Stimulated activated naive CD8-positive, alpha-beta T cell treated with anti-CD3 and anti-CD28 coated beads, Interleukin-15, amount 100 ng/mL, for 72 hours (primary cell): ENCODE measurements at regions not wholly inside any gene's neighbourhood (a gene's known extent, or its start where the extent isn't known, plus 50 kb on each side); places are given as distances from the start of the nearest gene placed in this dataset.
"Not testable (repeated sequence)": the region's sequence is repeated elsewhere in the genome, so short reads cannot be mapped to it uniquely, and the experiment has no call there.

Experiments
- ATAC-seq: fragments of 150-1000 bp; cut with Tn5 transposase; 2 replicates; pipeline ENCODE4 v1.10.0; 2021; ENCODE audit warnings: mild to moderate bottlenecking, moderate library complexity
- DNase-seq, 2 donors: peaks; one replicate each; pipeline ENCODE4 v3.0.0; 2021 to 2022
- H3K27ac Mint-ChIP-seq, 2 donors: one replicate each; pipeline ENCODE4 v1.8.0; 2022; ENCODE audit warnings: mild to moderate bottlenecking in 2 of 2, mixed read lengths in 2 of 2, moderate library complexity in 2 of 2
- H3K27me3 Mint-ChIP-seq: one replicate; pipeline ENCODE4 v1.8.0; 2022; ENCODE audit warnings: mixed read lengths
- H3K4me1 Mint-ChIP-seq: one replicate; pipeline ENCODE4 v1.8.0; 2022; ENCODE audit warnings: mild to moderate bottlenecking, mixed read lengths
- H3K4me3 Mint-ChIP-seq, 2 donors: one replicate each; pipeline ENCODE4 v1.8.0; 2022; ENCODE audit warnings: mild to moderate bottlenecking in 2 of 2, mixed read lengths in 2 of 2, moderate library complexity in 1 of 2
- H3K9me3 Mint-ChIP-seq, 2 donors: one replicate each; pipeline ENCODE4 v1.8.0; 2022; ENCODE audit warnings: mixed read lengths in 2 of 2

GRCh38 chr17:20387549-20387948, 79.8 kb downstream of the LGALS9B start:
- H3K27me3 Mint-ChIP-seq, H3K9me3 Mint-ChIP-seq, H3K4me3 Mint-ChIP-seq, ATAC-seq, DNase-seq, H3K27ac Mint-ChIP-seq, H3K4me1 Mint-ChIP-seq: not testable (repeated sequence)

GRCh38 chr17:20381358-20382300, 85.7 kb downstream of the LGALS9B start:
- Mint-ChIP-seq H3K4me3 (peak overlapping the region; percentile 67 to 73), H3K27me3 (peaks cover 20% of the 10 kb centered on the region)
- DNase-seq = peak; percentile 20 to 28

GRCh38 chr17:20380625-20381024, 86.7 kb downstream of the LGALS9B start:
- not testable (repeated sequence) for H3K27ac Mint-ChIP-seq

More at GRCh38 chr17:20381358-20382300, 85.7 kb downstream of the LGALS9B start:
- not testable (repeated sequence) for H3K9me3 Mint-ChIP-seq
- peak; percentile 75 for ATAC-seq
- Mint-ChIP-seq H3K27ac (peak overlapping the region in 1 of 2 donors; percentile 90), H3K4me1 (peaks cover 12% of the 10 kb centered on the region)

GRCh38 chr17:20379251-20379650, 88.1 kb downstream of the LGALS9B start:
- H3K9me3 Mint-ChIP-seq, H3K4me3 Mint-ChIP-seq, ATAC-seq, DNase-seq: not testable (repeated sequence)
- Mint-ChIP-seq H3K4me1 (peaks cover 12% of the 10 kb centered on the region), H3K27me3 (peaks cover 32% of the 10 kb centered on the region), H3K27ac (peak overlapping the region in 1 of 2 donors; percentile 4)

More at GRCh38 chr17:20380625-20381024, 86.7 kb downstream of the LGALS9B start:
- Mint-ChIP-seq H3K4me1 (peaks cover 12% of the 10 kb centered on the region), H3K27me3 (peaks cover 30% of the 10 kb centered on the region)
- ATAC-seq, DNase-seq, H3K9me3 Mint-ChIP-seq, H3K4me3 Mint-ChIP-seq: not testable (repeated sequence)

GRCh38 chr17:20376642-20377041, 90.7 kb downstream of the LGALS9B start:
- H3K27me3 Mint-ChIP-seq = peaks cover 32% of the 10 kb centered on the region
- ATAC-seq, DNase-seq, H3K4me1 Mint-ChIP-seq, H3K9me3 Mint-ChIP-seq, H3K4me3 Mint-ChIP-seq, H3K27ac Mint-ChIP-seq: not testable (repeated sequence)

- ATAC-seq = not testable (repeated sequence)
Measured at GRCh38 chr17:20375745-20376144, 91.6 kb downstream of the LGALS9B start.

More at GRCh38 chr17:20375745-20376144, 91.6 kb downstream of the LGALS9B start:
- not testable (repeated sequence) for H3K9me3 Mint-ChIP-seq, H3K27ac Mint-ChIP-seq, H3K4me1 Mint-ChIP-seq, H3K4me3 Mint-ChIP-seq, DNase-seq
- peaks cover 23% of the 10 kb centered on the region for H3K27me3 Mint-ChIP-seq
